ENCODE measurements at regions not wholly inside any gene's neighbourhood (a gene's known extent, or its start where the extent isn't known, plus 50 kb on each side); places are given as distances from the start of the nearest gene placed in this dataset.

DNA sequence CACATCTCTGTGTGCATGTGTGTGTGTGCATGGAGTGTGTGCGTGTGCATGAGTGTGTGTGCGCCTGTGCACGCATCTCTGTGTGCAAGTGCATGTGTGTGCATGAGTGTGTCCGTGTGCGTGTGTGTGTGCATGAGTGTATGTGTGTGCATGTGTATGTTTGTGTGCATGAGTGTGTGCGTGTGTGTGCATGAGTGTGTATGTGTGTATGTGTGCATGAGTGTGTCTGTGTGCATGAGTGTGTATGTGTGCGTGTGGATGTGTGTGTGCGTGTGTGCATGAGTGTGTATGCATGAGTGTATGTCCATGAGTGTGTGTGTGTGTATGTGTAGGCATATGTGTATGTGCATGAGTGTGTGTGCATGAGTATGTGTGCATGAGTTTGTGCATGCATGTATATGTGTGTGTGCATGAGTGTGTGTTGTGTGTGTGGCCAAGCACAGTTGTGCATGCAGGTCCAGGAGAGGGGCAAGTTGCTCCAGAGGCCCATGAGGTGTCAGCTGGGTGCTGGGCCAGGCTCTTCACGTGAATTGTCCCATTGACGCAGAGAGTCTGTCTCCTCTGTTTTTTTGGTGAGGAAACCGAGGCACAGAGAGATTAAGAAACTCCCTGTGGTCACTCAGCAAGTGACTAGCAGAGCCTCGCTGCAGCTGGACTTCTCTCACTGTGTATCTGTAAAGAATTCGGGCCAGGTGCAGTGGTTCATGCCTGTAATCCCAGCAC is 75.5 kb downstream of the ASB1 start:
- Histone ChIP-seq H3K4me1 (no peaks in the 10 kb centered on the region), H3K9me3 (no peaks in the 10 kb centered on the region), H3K27me3 (no peaks in the 10 kb centered on the region), H3K36me3 (no peaks in the 10 kb centered on the region), H3K27ac (no peak overlapping the region), H3K4me3 (no peak overlapping the region)
- no peak for DNase-seq
- intact Hi-C loops (cut with DNase I): no loop called here
- WGBS, 4 donors: 89 to 95% (median 94%) methylated on average over 13 of the region's 13 CpGs
- TF ChIP-seq POLR2A (IDR thresholded peaks at IDR 0.05): no peak
- TF ChIP-seq CTCF (IDR thresholded peaks at IDR 0.05): no peak
- no peak for ATAC-seq

- no peaks in the 10 kb centered on the region for H3K36me3 ChIP-seq
- H3K4me1 ChIP-seq: no peaks in the 10 kb centered on the region
- ATAC-seq: no peak
- no peak overlapping the region for H3K27ac ChIP-seq
- H3K27me3 ChIP-seq: peaks cover 0 to 2% (median 0%) of the 10 kb centered on the region in 9 donors
- no peak for TF ChIP-seq CTCF (IDR thresholded peaks at IDR 0.05)
- TF ChIP-seq POLR2A (IDR thresholded peaks at IDR 0.05): no peak
- intact Hi-C loops (cut with DNase I): no loop called here
- DNase-seq: peak in 1 of 5 donors; percentile 50
- 91 to 95% (median 93%) methylated on average over 20 to 23 of the region's 23 CpGs for WGBS, 4 donors
- H3K9me3 ChIP-seq: no peaks in the 10 kb centered on the region
- no peak overlapping the region for H3K4me3 ChIP-seq
These were observed 76.4 kb downstream of the ASB1 start for GRCh38 chr2:238502956-238503791.

GRCh38 chr2:238504181-238504931 is 77.6 kb downstream of the ASB1 start:
- Histone ChIP-seq H3K27ac (no peak overlapping the region), H3K4me1 (no peaks in the 10 kb centered on the region), H3K4me3 (no peak overlapping the region), H3K27me3 (peaks cover 0 to 9% (median 0%) of the 10 kb centered on the region in 9 donors), H3K9me3 (no peaks in the 10 kb centered on the region), H3K36me3 (no peaks in the 10 kb centered on the region)
- TF ChIP-seq CTCF (IDR thresholded peaks at IDR 0.05): no peak
- no peak for TF ChIP-seq POLR2A (IDR thresholded peaks at IDR 0.05)
- 73 to 79% (median 76%) methylated on average over 21 to 26 of the region's 26 CpGs for WGBS, 4 donors
- intact Hi-C loops (cut with DNase I): no loop called here
- ATAC-seq (no peak), DNase-seq (peak in 1 of 5 donors; percentile 37)
